ENCODE measurements at regions not wholly inside any gene's neighbourhood (a gene's known extent, or its start where the extent isn't known, plus 50 kb on each side); places are given as distances from the start of the nearest gene placed in this dataset.
A peak's percentile ranks its signal among the peaks of the same experiment; 100 is the strongest.

GRCh38 chr7:25965405-25966123 lies 186.4 kb upstream of the NFE2L3 start:
- H3K9me3 Mint-ChIP-seq (ENCODE audit: unreplicated experiment): no peaks in the 10 kb centered on the region
- no peak overlapping the region for H3K27ac Mint-ChIP-seq (ENCODE audit: unreplicated experiment)
- DNase-seq (ENCODE audit: low spot score): no peak
- no peak for TF ChIP-seq CTCF (IDR thresholded peaks at IDR 0.05; ENCODE audit: unreplicated experiment)
- peaks cover 1% of the 10 kb centered on the region for H3K27me3 Mint-ChIP-seq (ENCODE audit: unreplicated experiment)
- H3K4me3 Mint-ChIP-seq (ENCODE audit: unreplicated experiment): no peak overlapping the region
- peaks cover 4% of the 10 kb centered on the region for H3K4me1 Mint-ChIP-seq (ENCODE audit: unreplicated experiment)
- H3K36me3 Mint-ChIP-seq (ENCODE audit: low read depth, unreplicated experiment): no peaks in the 10 kb centered on the region

- Mint-ChIP-seq H3K27me3 (ENCODE audit: unreplicated experiment) (peaks cover 1% of the 10 kb centered on the region), H3K4me3 (ENCODE audit: unreplicated experiment) (no peak overlapping the region), H3K4me1 (ENCODE audit: unreplicated experiment) (peaks cover 4% of the 10 kb centered on the region), H3K36me3 (ENCODE audit: low read depth, unreplicated experiment) (no peaks in the 10 kb centered on the region), H3K9me3 (ENCODE audit: unreplicated experiment) (no peaks in the 10 kb centered on the region), H3K27ac (ENCODE audit: unreplicated experiment) (no peak overlapping the region)
- no peak for TF ChIP-seq CTCF (IDR thresholded peaks at IDR 0.05; ENCODE audit: unreplicated experiment)
- no peak for DNase-seq (ENCODE audit: low spot score)
Measured at GRCh38 chr7:25966469-25966868, 185.5 kb upstream of the NFE2L3 start.

GRCh38 chr7:25967278-25968204 lies 184.5 kb upstream of the NFE2L3 start:
- no peak for TF ChIP-seq CTCF (IDR thresholded peaks at IDR 0.05; ENCODE audit: unreplicated experiment)
- H3K4me3 Mint-ChIP-seq (ENCODE audit: unreplicated experiment): peak overlapping the region; percentile 2
- peaks cover 1% of the 10 kb centered on the region for H3K27me3 Mint-ChIP-seq (ENCODE audit: unreplicated experiment)
- no peaks in the 10 kb centered on the region for H3K9me3 Mint-ChIP-seq (ENCODE audit: unreplicated experiment)
- no peak overlapping the region for H3K27ac Mint-ChIP-seq (ENCODE audit: unreplicated experiment)
- no peaks in the 10 kb centered on the region for H3K36me3 Mint-ChIP-seq (ENCODE audit: low read depth, unreplicated experiment)
- H3K4me1 Mint-ChIP-seq (ENCODE audit: unreplicated experiment): peaks cover 4% of the 10 kb centered on the region
- no peak for DNase-seq (ENCODE audit: low spot score)

GRCh38 chr7:25968205-25968993 lies 183.6 kb upstream of the NFE2L3 start:
- no peak for TF ChIP-seq CTCF (IDR thresholded peaks at IDR 0.05; ENCODE audit: unreplicated experiment)
- Mint-ChIP-seq H3K27ac (ENCODE audit: unreplicated experiment) (no peak overlapping the region), H3K4me1 (ENCODE audit: unreplicated experiment) (peaks cover 4% of the 10 kb centered on the region), H3K9me3 (ENCODE audit: unreplicated experiment) (no peaks in the 10 kb centered on the region), H3K27me3 (ENCODE audit: unreplicated experiment) (peaks cover 2% of the 10 kb centered on the region), H3K4me3 (ENCODE audit: unreplicated experiment) (no peak overlapping the region), H3K36me3 (ENCODE audit: low read depth, unreplicated experiment) (no peaks in the 10 kb centered on the region)
- DNase-seq (ENCODE audit: low spot score): no peak
